Mesenchymal stem cell (in vitro differentiated cells and primary cell): ENCODE measurements at regions not wholly inside any gene's neighbourhood (a gene's known extent, or its start where the extent isn't known, plus 50 kb on each side); places are given as distances from the start of the nearest gene placed in this dataset.
"Not testable (repeated sequence)": the region's sequence is repeated elsewhere in the genome, so short reads cannot be mapped to it uniquely, and the experiment has no call there.

Experiments
- DNase-seq: peaks from one replicate; pipeline ENCODE4 v3.0.0-alpha.2; 2013
- H2AFZ ChIP-seq: one replicate; pipeline ENCODE4 v1.6.1; 2013; ENCODE audit warnings: low read depth, mild to moderate bottlenecking, control low read depth, inconsistent platforms, low read length, moderate library complexity
- H2AK5ac ChIP-seq: 2 replicates; pipeline ENCODE4 v1.6.1; 2013; ENCODE audit warnings: low read length, moderate library complexity, mild to moderate bottlenecking, inconsistent platforms; ENCODE audit not compliant: severe bottlenecking
- H2BK120ac ChIP-seq: one replicate; pipeline ENCODE4 v1.6.1; 2013; ENCODE audit warnings: low read depth, mild to moderate bottlenecking, inconsistent platforms, low read length, moderate library complexity
- H2BK12ac ChIP-seq, 2 experiments: one replicate each; pipeline ENCODE4 v1.6.1; 2013; ENCODE audit warnings: inconsistent platforms in 2 of 2, low read length in 2 of 2, mild to moderate bottlenecking in 2 of 2, moderate library complexity in 2 of 2, control low read depth in 1 of 2
- H2BK15ac ChIP-seq: one replicate; pipeline ENCODE4 v1.6.1; 2013; ENCODE audit warnings: mild to moderate bottlenecking, low read depth, inconsistent platforms; ENCODE audit not compliant: poor library complexity, severe bottlenecking
- H2BK5ac ChIP-seq: 2 replicates; pipeline ENCODE4 v1.6.1; 2013; ENCODE audit warnings: low read depth, mild to moderate bottlenecking, low read length, control low read depth, inconsistent platforms; ENCODE audit not compliant: poor library complexity, severe bottlenecking
- H3K14ac ChIP-seq, 2 experiments: one replicate each; pipeline ENCODE4 v1.6.1; 2013; ENCODE audit warnings: inconsistent platforms in 2 of 2, low read length in 2 of 2, control low read depth in 1 of 2, mild to moderate bottlenecking in 1 of 2, moderate library complexity in 1 of 2
- H3K18ac ChIP-seq, 2 experiments: one replicate each; pipeline ENCODE4 v1.6.1; 2013; ENCODE audit warnings: inconsistent platforms in 2 of 2, low read length in 2 of 2, control low read depth in 1 of 2, low read depth in 1 of 2, mild to moderate bottlenecking in 1 of 2
- H3K23ac ChIP-seq, 2 experiments: one replicate each; pipeline ENCODE4 v1.6.1; 2013; ENCODE audit warnings: inconsistent platforms in 2 of 2, low read length in 2 of 2, mild to moderate bottlenecking in 2 of 2, moderate library complexity in 2 of 2, control low read depth in 1 of 2
- H3K27ac ChIP-seq: 2 replicates; pipeline ENCODE4 v1.5.1; 2013; ENCODE audit warnings: mild to moderate bottlenecking, moderate library complexity, low read length, control low read depth, inconsistent platforms; ENCODE audit not compliant: poor library complexity, severe bottlenecking
- H3K27me3 ChIP-seq, 2 experiments: 2 replicates each; pipeline versions ENCODE4 v1.6.1 to v1.7.0; 2013; ENCODE audit warnings: low read length in 2 of 2, mild to moderate bottlenecking in 2 of 2, moderate library complexity in 2 of 2, control low read depth in 1 of 2, inconsistent platforms in 1 of 2; ENCODE audit not compliant: control insufficient read depth in 1 of 2, insufficient read depth in 1 of 2
- H3K36me3 ChIP-seq, 2 experiments: 2 replicates each; pipeline versions ENCODE4 v1.6.1 to v1.7.0; 2013; ENCODE audit warnings: low read length in 2 of 2, control low read depth in 1 of 2, inconsistent platforms in 1 of 2, low read depth in 1 of 2, mild to moderate bottlenecking in 1 of 2; ENCODE audit not compliant: insufficient read depth in 2 of 2, control insufficient read depth in 1 of 2
- H3K4ac ChIP-seq, 2 experiments: one replicate each; pipeline ENCODE4 v1.6.1; 2013; ENCODE audit warnings: inconsistent platforms in 2 of 2, low read length in 2 of 2, mild to moderate bottlenecking in 2 of 2, moderate library complexity in 2 of 2, control low read depth in 1 of 2, low read depth in 1 of 2
- H3K4me1 ChIP-seq: 2 replicates; pipeline ENCODE4 v1.6.1; 2013; ENCODE audit warnings: low read depth, low read length, control low read depth; ENCODE audit not compliant: control insufficient read depth, insufficient read depth
- H3K4me2 ChIP-seq: 2 replicates; pipeline ENCODE4 v1.6.1; 2013; ENCODE audit warnings: low read length, mild to moderate bottlenecking, inconsistent platforms; ENCODE audit not compliant: poor library complexity, severe bottlenecking
- H3K4me3 ChIP-seq, 2 experiments: 2 replicates each; pipeline versions ENCODE4 v1.5.1 to v1.7.0; 2013; ENCODE audit warnings: low read length in 2 of 2, mild to moderate bottlenecking in 2 of 2, control low read depth in 1 of 2, low read depth in 1 of 2; ENCODE audit not compliant: insufficient read depth in 1 of 2
- H3K79me1 ChIP-seq: replicated peaks from 2 replicates; pipeline ENCODE4 v1.6.1; 2013; ENCODE audit warnings: mild to moderate bottlenecking, control low read depth, low read length, inconsistent platforms; ENCODE audit not compliant: poor library complexity, severe bottlenecking
- H3K9ac ChIP-seq: 2 replicates; pipeline ENCODE4 v1.7.0; 2013; ENCODE audit warnings: mild to moderate bottlenecking, low read length, moderate library complexity
- H3K9me3 ChIP-seq: 2 replicates; pipeline ENCODE4 v1.7.0; 2013; ENCODE audit warnings: mild to moderate bottlenecking, low read length; ENCODE audit not compliant: control insufficient read depth
- H4K8ac ChIP-seq: one replicate; pipeline ENCODE4 v1.6.1; 2013; ENCODE audit warnings: inconsistent platforms, mild to moderate bottlenecking, low read length, moderate library complexity
- H4K91ac ChIP-seq: one replicate; pipeline ENCODE4 v1.6.1; 2013; ENCODE audit warnings: mild to moderate bottlenecking, low read length, inconsistent platforms
- WGBS: methylation state at CpG from one replicate; pipeline ENCODE4 v1.1.7; 2013; ENCODE audit warnings: mixed read lengths; 5-methylcytosine and 5-hydroxymethylcytosine counted together

DNA sequence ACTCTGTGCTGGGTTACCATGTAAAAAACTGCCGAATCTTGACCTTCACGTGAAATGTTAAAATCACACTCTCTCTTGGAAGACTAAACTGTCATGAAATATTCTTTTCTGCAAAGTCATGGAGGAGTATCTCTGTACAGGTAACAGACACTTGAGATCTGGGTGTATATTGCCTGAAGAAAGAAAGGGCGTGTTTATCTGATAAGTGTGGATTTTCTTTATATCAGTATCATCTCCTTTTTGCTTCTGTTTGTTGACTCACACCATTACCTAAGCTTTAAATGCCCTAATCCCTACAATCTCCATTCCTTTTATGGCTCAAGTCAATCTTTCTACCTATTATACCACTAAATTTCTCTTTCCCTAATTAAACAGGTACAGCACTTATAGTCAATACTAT is 673.2 kb upstream of the SOX9 start:
- H2AFZ ChIP-seq, result no peak overlapping the region
- H3K9ac ChIP-seq, result no peak overlapping the region
- H3K27me3 ChIP-seq, result no peaks in the 10 kb centered on the region
- H4K91ac ChIP-seq, result no peak overlapping the region
- H3K23ac ChIP-seq, result no peak overlapping the region
- H3K9me3 ChIP-seq, result no peaks in the 10 kb centered on the region
- H3K79me1 ChIP-seq, result no peaks in the 10 kb centered on the region
- H2BK15ac ChIP-seq, result no peak overlapping the region
- H3K14ac ChIP-seq, result no peak overlapping the region
- H3K36me3 ChIP-seq, result no peaks in the 10 kb centered on the region
- H2AK5ac ChIP-seq, result no peak overlapping the region
- WGBS, result 100% methylated on average over 1 of the region's 3 CpGs
- H3K27ac ChIP-seq, result no peak overlapping the region
- no peaks in the 10 kb centered on the region for H3K4me1 ChIP-seq
- H4K8ac ChIP-seq, result no peak overlapping the region
- no peak overlapping the region for H3K4ac ChIP-seq
- H2BK12ac ChIP-seq, result no peak overlapping the region
- no peak overlapping the region for H3K4me3 ChIP-seq
- no peak overlapping the region for H2BK120ac ChIP-seq
- H2BK5ac ChIP-seq, result no peak overlapping the region
- H3K4me2 ChIP-seq, result no peak overlapping the region
- DNase-seq, result no peak
- no peak overlapping the region for H3K18ac ChIP-seq

DNA sequence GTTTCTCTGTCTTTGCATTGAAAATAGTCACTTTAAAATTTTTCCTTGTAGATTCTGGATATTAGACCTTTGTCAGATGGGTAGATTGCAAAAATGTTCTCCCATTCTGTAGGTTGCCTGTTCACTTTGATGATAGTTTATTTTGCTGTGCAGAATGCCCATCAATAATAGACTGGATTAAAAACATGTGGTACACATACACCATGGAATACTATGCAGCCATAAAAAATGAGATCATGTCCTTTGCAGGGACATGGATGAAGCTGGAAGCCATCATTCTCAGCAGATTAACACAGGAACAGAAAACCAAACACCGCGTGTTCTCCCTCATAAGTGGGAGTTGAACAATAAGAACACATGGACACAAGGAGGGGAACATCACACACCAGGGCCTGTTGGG is 670.2 kb upstream of the SOX9 start:
- H3K4me1 ChIP-seq, H3K4me2 ChIP-seq, DNase-seq, H2BK5ac ChIP-seq, H3K23ac ChIP-seq, H3K4me3 ChIP-seq, H2BK15ac ChIP-seq, H3K4ac ChIP-seq, H3K36me3 ChIP-seq, H2BK120ac ChIP-seq, H3K27me3 ChIP-seq, H3K79me1 ChIP-seq, H4K8ac ChIP-seq, H3K9ac ChIP-seq, H3K14ac ChIP-seq, H2AFZ ChIP-seq, H2AK5ac ChIP-seq, H3K9me3 ChIP-seq, H3K27ac ChIP-seq, H4K91ac ChIP-seq, H2BK12ac ChIP-seq: not testable (repeated sequence)
- H3K18ac ChIP-seq, result peak overlapping the region in 1 of 2 experiments; percentile 24
- 50% methylated on average over 2 of the region's 2 CpGs for WGBS

DNA sequence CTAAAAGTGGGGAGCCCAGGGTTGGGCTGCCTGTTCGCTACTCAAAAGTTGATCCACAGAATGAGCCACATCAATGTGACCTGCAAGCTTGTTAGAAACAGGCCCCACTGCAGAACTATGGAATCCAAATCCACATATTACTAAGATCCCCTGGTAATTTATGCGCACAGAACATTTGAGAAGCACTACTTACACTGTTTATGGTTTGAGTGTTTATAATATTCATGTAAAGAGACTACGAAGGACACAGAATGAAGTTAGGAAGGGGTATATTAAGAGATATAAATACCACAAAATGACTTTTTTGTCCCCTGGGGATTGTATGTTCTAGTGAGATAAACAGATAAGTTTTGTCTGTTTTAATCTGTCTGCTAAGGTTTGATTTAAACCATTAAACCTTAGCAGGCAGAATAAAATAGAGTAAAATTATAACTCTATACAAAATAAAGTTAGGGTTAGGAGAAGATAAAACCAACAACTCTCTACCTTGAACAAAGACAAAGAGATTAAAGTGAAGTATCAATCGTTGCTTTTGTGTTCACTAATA is 666.9 kb upstream of the SOX9 start:
- DNase-seq, result no peak
- 95% methylated on average over 2 of the region's 4 CpGs for WGBS
- no peak overlapping the region for H2BK12ac ChIP-seq

DNA sequence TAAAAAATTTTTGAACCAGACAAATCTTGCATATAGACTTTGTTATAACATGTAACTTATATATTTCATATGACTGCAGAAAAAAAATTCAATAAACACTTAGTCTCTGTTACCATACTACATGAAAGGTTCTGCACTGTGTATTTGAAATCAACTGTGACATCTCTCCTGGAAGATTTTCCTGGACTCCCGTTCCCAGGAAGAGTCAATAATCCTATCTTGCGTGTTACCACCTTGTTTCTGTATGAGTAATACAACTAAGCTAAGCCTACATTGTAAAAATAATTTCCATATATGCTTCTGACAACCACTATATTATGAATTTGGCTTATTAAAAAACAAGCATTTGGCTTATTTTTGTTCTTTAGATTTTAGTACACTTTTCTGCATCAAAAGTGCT is 665.6 kb upstream of the SOX9 start:
- no peak overlapping the region for H2BK12ac ChIP-seq
- no peak overlapping the region for H2AK5ac ChIP-seq
- H3K27me3 ChIP-seq, result no peaks in the 10 kb centered on the region
- H3K4me1 ChIP-seq, result no peaks in the 10 kb centered on the region
- H3K9ac ChIP-seq, result no peak overlapping the region
- no peak overlapping the region for H3K18ac ChIP-seq
- H2BK15ac ChIP-seq, result no peak overlapping the region
- no peak overlapping the region for H3K27ac ChIP-seq
- H3K9me3 ChIP-seq, result no peaks in the 10 kb centered on the region
- H3K4me3 ChIP-seq, result no peak overlapping the region
- no peak overlapping the region for H4K91ac ChIP-seq
- H3K79me1 ChIP-seq, result no peaks in the 10 kb centered on the region
- no CpG with 5 or more reads among the region's 2 CpGs for WGBS
- H3K23ac ChIP-seq, result no peak overlapping the region
- no peak overlapping the region for H4K8ac ChIP-seq
- H3K4me2 ChIP-seq, result no peak overlapping the region
- no peak overlapping the region for H2BK120ac ChIP-seq
- no peak overlapping the region for H3K4ac ChIP-seq
- no peak overlapping the region for H3K14ac ChIP-seq
- no peaks in the 10 kb centered on the region for H3K36me3 ChIP-seq
- H2AFZ ChIP-seq, result no peak overlapping the region
- H2BK5ac ChIP-seq, result no peak overlapping the region
- DNase-seq, result no peak

More for the DNA sequence above, 666.9 kb upstream of the SOX9 start:
- no peak overlapping the region for H2BK15ac ChIP-seq
- no peak overlapping the region for H2BK120ac ChIP-seq
- H3K4ac ChIP-seq, result no peak overlapping the region
- H2AK5ac ChIP-seq, result no peak overlapping the region
- no peak overlapping the region for H2BK5ac ChIP-seq
- H3K9ac ChIP-seq, result no peak overlapping the region
- H4K8ac ChIP-seq, result no peak overlapping the region
- H3K4me2 ChIP-seq, result no peak overlapping the region
- H3K18ac ChIP-seq, result no peak overlapping the region
- H3K9me3 ChIP-seq, result no peaks in the 10 kb centered on the region
- no peak overlapping the region for H3K23ac ChIP-seq
- no peak overlapping the region for H3K4me3 ChIP-seq
- H4K91ac ChIP-seq, result no peak overlapping the region
- H3K36me3 ChIP-seq, result no peaks in the 10 kb centered on the region
- H3K14ac ChIP-seq, result no peak overlapping the region
- no peaks in the 10 kb centered on the region for H3K27me3 ChIP-seq
- no peak overlapping the region for H3K27ac ChIP-seq
- no peaks in the 10 kb centered on the region for H3K79me1 ChIP-seq
- no peaks in the 10 kb centered on the region for H3K4me1 ChIP-seq
- H2AFZ ChIP-seq, result no peak overlapping the region
